IPS-NIHi11 (cell line): ENCODE measurements at regions not wholly inside any gene's neighbourhood (a gene's known extent, or its start where the extent isn't known, plus 50 kb on each side); places are given as distances from the start of the nearest gene placed in this dataset.

Experiments used
- DNase-seq: peaks from one replicate; pipeline ENCODE4 v3.0.0; 2012; ENCODE audit warnings: mixed read lengths, low spot score

- no peak for DNase-seq
These were observed 174.7 kb downstream of the GATA3 start for GRCh38 chr10:8229153-8229552.

GRCh38 chr10:8230902-8231301 is 176.4 kb downstream of the GATA3 start:
- no peak for DNase-seq

DNA sequence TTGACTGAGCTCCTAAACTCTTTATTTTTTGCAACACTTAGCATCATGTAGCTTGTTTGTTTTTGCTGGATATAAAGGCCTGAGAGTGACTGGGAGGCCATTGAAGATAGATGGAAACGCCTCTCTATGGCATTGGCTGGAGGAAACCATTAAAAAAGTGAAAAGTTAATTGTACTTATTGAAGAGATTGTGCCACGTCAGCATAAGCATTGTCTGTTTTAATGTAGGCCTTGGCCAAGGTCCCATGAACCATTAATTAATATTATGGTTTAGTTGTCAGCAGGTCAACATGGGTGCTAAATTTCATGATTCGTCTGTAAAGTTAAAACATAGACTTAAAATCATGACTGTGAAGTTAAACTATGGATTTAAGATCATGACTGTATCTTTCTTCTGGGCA is 178.6 kb downstream of the GATA3 start:
- DNase-seq, result no peak

GRCh38 chr10:8233832-8234259 is 179.4 kb downstream of the GATA3 start:
- no peak for DNase-seq

GRCh38 chr10:8235253-8236027 is 181.0 kb downstream of the GATA3 start:
- peak; percentile 40 for DNase-seq

DNA sequence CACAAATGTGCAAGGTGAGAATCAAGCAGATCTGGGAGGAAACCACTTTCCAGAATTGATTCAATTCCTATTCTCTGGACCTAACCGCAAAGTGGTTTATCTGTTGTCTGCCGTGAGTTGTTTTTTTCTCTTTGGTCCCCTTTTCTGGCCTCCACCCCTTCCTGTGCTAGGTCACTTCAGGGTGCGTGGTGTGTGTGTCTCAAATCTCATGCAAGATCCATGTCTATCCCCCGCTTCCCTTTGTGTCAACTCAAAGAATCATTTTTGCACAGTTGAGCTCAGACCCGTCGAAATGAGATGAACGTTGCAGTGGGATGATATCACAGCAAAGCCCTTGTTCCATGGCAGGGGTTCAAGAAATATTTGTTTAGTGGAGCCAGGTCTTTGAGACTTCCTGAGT is 184.5 kb downstream of the GATA3 start:
- DNase-seq, result no peak

DNA sequence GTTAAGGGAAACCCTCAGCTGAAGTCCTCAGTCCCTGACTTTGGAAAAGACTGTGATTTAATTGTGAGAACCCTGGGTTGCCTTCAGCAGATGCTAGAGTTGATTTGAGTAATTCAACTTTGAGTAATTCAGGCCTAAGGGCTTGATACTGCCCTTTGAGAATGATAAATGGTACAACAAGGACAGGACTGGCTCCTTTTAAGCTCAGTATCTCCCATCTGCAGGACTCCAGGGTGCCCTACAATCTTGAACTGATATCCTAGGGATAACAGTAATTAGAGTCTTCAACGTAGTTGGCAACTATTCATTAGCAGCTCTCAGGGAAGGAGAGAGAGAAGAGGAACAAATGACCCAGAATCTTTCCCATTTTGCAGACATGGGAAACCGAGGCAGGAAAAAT is 186.4 kb downstream of the GATA3 start:
- no peak for DNase-seq

DNA sequence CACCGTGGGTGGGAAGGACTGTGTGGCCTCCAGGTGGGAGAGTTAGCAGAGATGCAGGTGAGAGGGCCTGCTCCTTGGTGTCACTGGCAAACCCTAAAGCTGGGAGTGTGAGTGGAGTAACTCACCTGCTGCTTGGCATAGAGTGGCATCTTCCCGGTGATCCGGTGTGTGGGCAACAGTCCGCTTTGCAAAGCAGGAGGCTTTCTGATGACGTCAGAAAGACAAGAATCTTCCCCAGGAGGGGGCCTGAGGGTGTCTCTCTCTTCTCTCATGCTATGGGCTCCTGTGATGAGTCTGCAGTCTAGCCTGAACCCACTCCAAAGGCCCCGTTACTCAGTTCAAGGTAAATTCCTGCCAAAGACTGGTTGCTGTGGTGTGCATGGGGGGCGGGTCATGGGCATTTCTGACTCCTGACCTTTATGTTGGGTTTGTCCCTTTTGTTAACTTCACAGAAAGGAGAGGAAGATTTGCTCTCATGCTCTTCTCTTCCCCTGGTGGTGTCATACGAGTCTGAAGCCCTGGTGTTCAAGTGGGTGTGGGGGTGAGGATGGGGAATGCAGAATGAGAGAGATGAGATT is 187.9 kb downstream of the GATA3 start:
- DNase-seq, result no peak

DNA sequence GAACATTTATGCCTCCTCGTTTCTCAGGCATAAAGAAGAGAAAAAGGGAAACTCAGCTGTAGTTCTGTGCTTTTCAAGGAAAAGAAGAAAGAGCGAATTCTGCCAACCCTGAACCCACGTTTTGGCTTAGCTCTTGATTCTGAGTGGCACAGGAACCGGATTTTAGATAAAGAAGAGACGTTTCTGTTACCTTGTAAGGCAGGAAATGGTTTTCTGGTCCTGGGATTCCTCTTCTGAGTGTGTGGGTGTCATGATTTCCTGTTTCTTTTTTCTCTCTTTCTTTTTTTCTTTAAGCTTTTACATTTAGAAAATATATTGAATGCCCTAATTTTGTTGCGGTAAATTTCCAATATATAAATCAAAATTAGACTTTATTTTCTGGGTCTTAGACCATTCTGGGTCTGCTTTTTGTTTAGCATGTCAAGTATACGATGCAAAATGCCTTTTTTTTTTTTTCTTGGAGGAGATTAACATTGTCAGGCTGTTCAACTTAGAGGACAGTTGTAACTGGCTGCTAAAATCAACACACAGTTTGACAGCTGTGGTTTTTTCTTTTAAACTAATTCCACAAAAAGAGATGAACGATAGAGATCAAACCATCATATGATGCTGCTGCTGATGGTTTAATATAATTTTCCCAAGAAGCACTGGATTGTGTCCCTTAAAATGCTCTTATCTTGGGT is 190.8 kb downstream of the GATA3 start:
- DNase-seq, result no peak

DNA sequence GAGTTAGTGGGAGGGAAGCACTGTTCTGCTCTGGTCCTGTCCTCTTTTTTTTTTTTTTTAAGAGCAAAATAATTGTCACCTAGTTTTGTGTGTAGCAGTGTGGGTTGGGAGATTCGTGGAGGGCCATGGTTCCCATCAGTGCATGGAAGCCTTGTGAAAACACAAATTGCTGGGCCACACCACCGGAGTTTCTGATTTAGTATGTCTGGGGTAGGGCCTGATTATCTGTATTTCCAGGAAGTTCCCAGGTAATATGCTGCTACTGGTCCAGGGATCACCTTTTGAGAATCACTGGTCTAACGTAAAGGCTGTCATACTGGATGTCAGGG is 191.3 kb downstream of the GATA3 start:
- DNase-seq, result no peak

- no peak for DNase-seq
These were observed 192.1 kb downstream of the GATA3 start for GRCh38 chr10:8246548-8246947.

GRCh38 chr10:8247191-8247590 is 192.7 kb downstream of the GATA3 start:
- DNase-seq, result no peak

GRCh38 chr10:8248868-8249267 is 194.4 kb downstream of the GATA3 start:
- no peak for DNase-seq

DNA sequence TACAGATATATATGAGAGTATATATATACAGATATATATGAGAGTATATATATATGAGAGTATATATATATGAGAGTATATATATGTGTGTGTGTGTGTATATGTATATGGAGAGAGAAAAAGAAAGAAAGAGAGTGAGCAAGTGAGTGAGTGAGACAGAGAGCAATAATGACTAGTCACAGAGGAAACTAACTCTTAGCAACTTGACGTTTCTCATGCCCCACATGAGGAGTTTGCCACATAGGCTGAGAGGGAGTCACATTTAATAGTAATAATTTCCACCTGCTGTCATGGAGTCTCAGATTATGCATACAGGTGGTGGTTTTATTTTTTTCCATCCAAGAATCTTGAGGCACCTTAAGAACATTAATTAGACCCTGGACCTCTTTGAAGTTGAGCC is 199.9 kb downstream of the GATA3 start:
- DNase-seq, result no peak

- DNase-seq, result no peak
These were observed 200.8 kb downstream of the GATA3 start for GRCh38 chr10:8255301-8255700.

GRCh38 chr10:8260645-8261044 is 206.2 kb downstream of the GATA3 start:
- no peak for DNase-seq

GRCh38 chr10:8262317-8262716 is 207.8 kb downstream of the GATA3 start:
- DNase-seq, result no peak

DNA sequence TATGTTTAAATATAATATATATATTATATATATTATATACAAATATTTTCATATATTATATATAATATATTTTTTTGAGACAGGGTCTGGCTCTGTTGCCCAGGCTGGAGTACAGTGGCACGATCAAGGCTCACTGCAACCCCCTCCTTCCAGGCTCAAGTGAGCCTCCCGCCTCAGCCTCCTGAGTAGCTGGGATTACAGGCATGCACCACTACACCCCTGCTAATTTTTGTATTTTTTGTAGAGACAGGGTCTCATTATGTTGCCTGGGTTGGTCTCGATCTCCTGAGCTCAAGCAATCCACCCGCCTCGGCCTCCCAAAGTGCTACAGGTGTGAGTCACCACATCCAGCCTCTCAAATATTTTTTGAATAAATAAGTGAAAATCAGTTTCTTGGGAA is 215.5 kb downstream of the GATA3 start:
- no peak for DNase-seq

DNA sequence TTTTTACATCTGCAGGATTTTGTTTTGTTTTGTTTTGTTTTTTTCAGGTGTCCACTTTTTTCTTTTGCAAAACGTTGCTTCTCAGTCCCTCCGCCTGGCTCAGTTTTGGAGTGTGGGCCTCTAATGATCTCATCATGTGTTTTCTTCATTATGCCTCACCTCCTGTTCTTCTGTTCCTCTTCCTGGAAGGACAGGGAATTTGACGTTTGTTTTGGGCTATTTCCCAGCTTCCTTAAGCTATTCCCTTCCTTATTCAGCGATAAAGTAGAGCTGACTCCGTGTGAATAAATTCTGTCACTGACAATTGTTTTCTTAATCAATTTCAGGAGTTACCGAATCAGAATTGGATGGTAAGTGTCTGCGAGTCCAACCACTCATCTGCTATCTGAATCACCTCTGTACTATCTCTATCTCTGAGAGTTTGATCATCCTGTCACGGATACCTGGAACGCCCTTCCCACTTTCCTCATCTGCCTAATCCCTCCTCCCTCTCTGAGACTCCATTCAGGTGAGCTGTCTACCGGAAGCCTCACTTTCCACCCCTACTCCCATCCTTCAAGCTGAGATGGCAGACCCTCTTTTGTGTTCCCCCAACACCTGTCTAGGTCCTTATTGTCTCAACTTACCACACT is 218.4 kb downstream of the GATA3 start:
- DNase-seq, result no peak

DNA sequence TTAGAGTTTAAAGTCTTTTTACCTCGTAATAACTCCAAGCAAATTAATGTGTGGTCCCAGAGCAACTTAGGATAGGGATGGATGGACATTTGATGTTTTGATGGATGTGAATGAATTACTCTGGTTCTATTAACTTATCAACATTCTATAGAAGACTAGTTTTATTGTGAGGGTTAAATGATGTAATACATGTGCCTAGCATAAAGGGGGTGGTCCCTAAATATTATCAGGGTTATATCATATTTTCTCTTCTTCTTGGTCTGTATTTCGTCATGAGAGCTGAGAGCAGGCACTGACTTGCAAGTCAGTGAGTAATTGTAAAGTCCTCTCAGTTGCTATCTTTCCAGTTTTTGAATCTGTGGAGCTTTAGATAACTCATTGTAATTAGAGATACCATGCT is 219.3 kb downstream of the GATA3 start:
- DNase-seq, result no peak

DNA sequence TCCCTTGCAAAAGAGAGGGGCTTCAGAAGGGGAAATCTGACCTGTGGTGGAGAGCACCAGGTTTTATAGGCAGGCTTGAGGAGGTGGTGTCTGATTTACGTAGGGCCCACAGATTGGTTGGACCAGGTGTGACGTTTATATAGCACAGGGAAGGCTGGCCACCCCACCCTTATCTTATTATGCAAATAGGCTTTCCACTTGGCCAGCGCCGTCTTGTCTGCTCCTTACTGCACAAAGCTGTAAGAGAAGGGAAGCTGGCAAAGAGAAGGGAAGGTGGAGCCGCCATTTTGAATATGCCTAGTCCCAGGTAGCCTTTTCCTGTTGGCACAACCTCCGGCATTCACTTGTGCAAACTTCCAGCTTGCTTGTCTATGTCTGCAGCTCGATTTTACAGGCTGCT is 221.4 kb downstream of the GATA3 start:
- no peak for DNase-seq

- no peak for DNase-seq
These were observed 223.6 kb downstream of the GATA3 start for GRCh38 chr10:8278099-8278498.

GRCh38 chr10:8279598-8279997 is 225.1 kb downstream of the GATA3 start:
- no peak for DNase-seq
